ENCODE measurements at regions not wholly inside any gene's neighbourhood (a gene's known extent, or its start where the extent isn't known, plus 50 kb on each side); places are given as distances from the start of the nearest gene placed in this dataset.

GRCh38 chr9:71592400-71592799, 175.9 kb downstream of the CEMIP2 start:
- no peak for DNase-seq
- TF ChIP-seq POLR2A (IDR thresholded peaks at IDR 0.05) (no peak), POLR2AphosphoS5 (IDR thresholded peaks at IDR 0.05) (no peak), CTCF (IDR thresholded peaks at IDR 0.05 in 8 of 11, conservative IDR thresholded peaks at IDR 0.05 in 3 of 11) (no peak)
- H3K27ac ChIP-seq: no peak overlapping the region
- H3K4me3 ChIP-seq: no peak overlapping the region
- WGBS, 5 donors: 90 to 100% (median 94%) methylated on average over 2 of the region's 2 CpGs
- H3K27me3 ChIP-seq (replicated peaks in 1 of 7): peaks cover 0 to 8% (median 0%) of the 10 kb centered on the region in 7 donors
- intact Hi-C loops (cut with DNase I; ENCODE audit: low total_unique reads): no loop called here
- no peaks in the 10 kb centered on the region for H3K36me3 ChIP-seq
- no peaks in the 10 kb centered on the region for H3K9me3 ChIP-seq
- no peaks in the 10 kb centered on the region for H3K4me1 ChIP-seq

GRCh38 chr9:71590362-71590761, 178.0 kb downstream of the CEMIP2 start:
- TF ChIP-seq CTCF (IDR thresholded peaks at IDR 0.05 in 8 of 11, conservative IDR thresholded peaks at IDR 0.05 in 3 of 11) (no peak), POLR2A (IDR thresholded peaks at IDR 0.05) (no peak), POLR2AphosphoS5 (IDR thresholded peaks at IDR 0.05) (no peak)
- no peak overlapping the region for H3K4me3 ChIP-seq
- no peak for DNase-seq
- 68 to 83% (median 69%) methylated on average over 3 of the region's 3 CpGs for WGBS, 5 donors
- intact Hi-C loops (cut with DNase I; ENCODE audit: low total_unique reads): no loop called here
- no peaks in the 10 kb centered on the region for H3K9me3 ChIP-seq
- no peaks in the 10 kb centered on the region for H3K4me1 ChIP-seq
- no peak overlapping the region for H3K27ac ChIP-seq
- H3K36me3 ChIP-seq: no peaks in the 10 kb centered on the region
- H3K27me3 ChIP-seq (replicated peaks in 1 of 7): peaks cover 0 to 8% (median 0%) of the 10 kb centered on the region in 7 donors

GRCh38 chr9:71589612-71590011, 178.7 kb downstream of the CEMIP2 start:
- 70 to 86% (median 82%) methylated on average over 6 of the region's 6 CpGs for WGBS, 5 donors
- intact Hi-C loops (cut with DNase I; ENCODE audit: low total_unique reads): no loop called here
- no peaks in the 10 kb centered on the region for H3K36me3 ChIP-seq
- no peak overlapping the region for H3K4me3 ChIP-seq
- no peak for DNase-seq
- H3K27me3 ChIP-seq (replicated peaks in 1 of 7): peaks cover 0 to 8% (median 0%) of the 10 kb centered on the region in 7 donors
- H3K4me1 ChIP-seq: no peaks in the 10 kb centered on the region
- H3K9me3 ChIP-seq: no peaks in the 10 kb centered on the region
- H3K27ac ChIP-seq: no peak overlapping the region
- TF ChIP-seq CTCF (IDR thresholded peaks at IDR 0.05 in 8 of 11, conservative IDR thresholded peaks at IDR 0.05 in 3 of 11): no peak
- TF ChIP-seq POLR2AphosphoS5 (IDR thresholded peaks at IDR 0.05): no peak
- no peak for TF ChIP-seq POLR2A (IDR thresholded peaks at IDR 0.05)

GRCh38 chr9:71587576-71588362, 180.5 kb downstream of the CEMIP2 start:
- 84 to 93% (median 85%) methylated on average over 5 of the region's 5 CpGs for WGBS, 5 donors
- no peak for DNase-seq
- H3K27ac ChIP-seq: no peak overlapping the region
- TF ChIP-seq CTCF (IDR thresholded peaks at IDR 0.05 in 8 of 11, conservative IDR thresholded peaks at IDR 0.05 in 3 of 11): no peak
- no peak for TF ChIP-seq POLR2A (IDR thresholded peaks at IDR 0.05)
- no peak for TF ChIP-seq POLR2AphosphoS5 (IDR thresholded peaks at IDR 0.05)
- no peak overlapping the region for H3K4me3 ChIP-seq
- H3K9me3 ChIP-seq: no peaks in the 10 kb centered on the region
- intact Hi-C loops (cut with DNase I; ENCODE audit: low total_unique reads): no loop called here
- no peaks in the 10 kb centered on the region for H3K27me3 ChIP-seq (replicated peaks in 1 of 7)
- no peaks in the 10 kb centered on the region for H3K4me1 ChIP-seq
- no peaks in the 10 kb centered on the region for H3K36me3 ChIP-seq
